ENCODE measurements at regions not wholly inside any gene's neighbourhood (a gene's known extent, or its start where the extent isn't known, plus 50 kb on each side); places are given as distances from the start of the nearest gene placed in this dataset.
"Not testable (repeated sequence)": the region's sequence is repeated elsewhere in the genome, so short reads cannot be mapped to it uniquely, and the experiment has no call there.

DNA sequence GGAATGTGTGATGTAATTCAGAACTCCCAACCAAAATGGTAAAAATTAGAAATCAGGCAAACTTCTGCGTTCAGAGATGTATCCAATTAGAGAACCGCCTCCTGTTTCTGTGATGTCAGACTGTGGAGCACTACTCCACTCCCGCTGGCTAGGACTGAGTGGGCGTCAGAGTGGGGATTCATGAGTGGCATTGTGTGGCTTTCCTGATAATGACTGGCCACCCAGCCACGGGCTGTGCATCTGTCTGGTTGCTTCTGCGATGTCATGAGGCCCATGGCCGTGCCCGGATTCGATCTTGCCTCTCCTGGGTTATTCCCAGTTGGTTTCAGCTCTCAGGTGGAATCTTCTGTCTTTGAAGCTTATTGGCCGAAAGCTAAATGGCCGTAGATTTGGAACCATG is 87.1 kb upstream of the KCNA1 start:
- no peak for DNase-seq (ENCODE audit: low spot score)

GRCh38 chr12:4824380-4824779 is 85.3 kb upstream of the KCNA1 start:
- no peak for DNase-seq (ENCODE audit: low spot score)

DNA sequence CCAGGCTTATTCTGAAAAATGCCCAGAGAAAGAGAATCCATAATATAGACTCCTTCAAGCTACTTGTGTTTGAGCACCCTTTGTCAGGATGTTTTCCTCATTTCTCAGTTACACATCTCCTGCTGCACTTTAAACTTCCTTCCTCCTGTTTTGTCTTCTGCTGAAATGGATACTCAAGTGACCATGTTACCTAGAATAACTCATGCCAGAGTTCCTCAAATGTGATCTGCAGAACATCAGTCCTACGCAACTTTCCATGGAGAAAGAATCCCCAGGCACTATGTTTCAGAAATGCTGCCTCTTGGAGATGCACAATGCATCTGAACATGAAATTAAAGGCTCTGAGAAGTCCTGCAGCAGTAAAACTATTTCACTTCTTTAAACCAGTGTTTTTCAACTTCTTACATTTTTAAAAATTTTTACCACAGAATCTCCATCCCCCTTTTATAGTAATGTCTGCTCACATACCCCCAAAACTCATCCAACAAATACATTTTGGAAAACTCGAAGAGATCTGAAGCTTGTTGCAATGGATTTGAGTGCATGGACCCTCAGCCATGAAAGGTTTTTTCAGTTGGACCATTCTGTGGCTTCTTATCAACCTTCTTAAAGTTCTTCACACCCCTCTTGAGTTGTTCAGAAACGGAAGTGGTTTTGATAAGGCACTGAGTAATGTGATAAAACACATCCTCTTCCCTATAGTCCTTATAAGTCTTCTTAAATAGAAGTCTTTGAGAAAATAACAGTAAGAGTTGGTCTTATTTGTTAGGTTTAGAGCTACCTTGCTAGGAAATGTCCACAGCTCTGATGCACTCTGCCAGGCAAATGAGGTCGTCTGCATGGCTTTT is 84.5 kb upstream of the KCNA1 start:
- peak; percentile 39 for DNase-seq (ENCODE audit: low spot score)

DNA sequence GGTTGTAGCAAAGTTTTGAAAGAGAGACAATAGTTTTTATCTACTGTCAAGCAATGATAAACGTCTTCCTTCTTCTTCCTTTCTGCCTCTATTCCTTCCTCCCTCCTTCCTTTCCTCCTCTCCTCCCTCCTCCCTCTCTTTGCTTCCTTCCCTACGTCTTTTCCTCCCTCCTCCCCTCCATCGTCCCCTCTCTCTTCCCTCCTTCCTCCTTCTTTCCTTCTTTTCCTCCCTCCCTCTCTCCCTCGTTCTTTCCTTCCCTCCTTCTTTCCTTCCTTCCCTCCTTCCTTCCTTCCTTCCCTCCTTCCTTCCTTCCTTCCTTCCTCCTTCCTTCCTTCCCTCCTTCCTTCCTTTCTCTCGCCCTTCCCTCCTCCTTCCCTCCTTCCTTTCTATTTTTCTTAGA is 82.8 kb upstream of the KCNA1 start:
- DNase-seq (ENCODE audit: low spot score), result no peak

DNA sequence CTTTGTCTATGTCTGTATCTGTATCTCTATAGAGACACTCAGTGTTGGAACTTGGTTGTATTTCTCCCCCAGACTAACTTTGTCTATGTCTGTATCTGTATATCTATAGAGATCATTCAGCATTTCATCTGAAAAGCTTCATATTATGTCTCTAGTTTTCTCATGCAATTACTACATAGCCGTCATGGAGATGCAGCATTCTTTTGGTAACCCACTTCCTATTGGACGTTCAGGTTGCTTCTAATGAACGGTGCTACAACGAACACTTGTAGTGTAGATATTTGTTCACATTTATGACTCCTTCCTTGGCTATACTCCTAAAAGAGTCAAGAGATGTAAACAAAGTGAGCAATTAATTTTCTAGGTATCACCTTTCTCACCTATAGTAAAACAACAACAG is 81.5 kb upstream of the KCNA1 start:
- DNase-seq (ENCODE audit: low spot score), result no peak

DNA sequence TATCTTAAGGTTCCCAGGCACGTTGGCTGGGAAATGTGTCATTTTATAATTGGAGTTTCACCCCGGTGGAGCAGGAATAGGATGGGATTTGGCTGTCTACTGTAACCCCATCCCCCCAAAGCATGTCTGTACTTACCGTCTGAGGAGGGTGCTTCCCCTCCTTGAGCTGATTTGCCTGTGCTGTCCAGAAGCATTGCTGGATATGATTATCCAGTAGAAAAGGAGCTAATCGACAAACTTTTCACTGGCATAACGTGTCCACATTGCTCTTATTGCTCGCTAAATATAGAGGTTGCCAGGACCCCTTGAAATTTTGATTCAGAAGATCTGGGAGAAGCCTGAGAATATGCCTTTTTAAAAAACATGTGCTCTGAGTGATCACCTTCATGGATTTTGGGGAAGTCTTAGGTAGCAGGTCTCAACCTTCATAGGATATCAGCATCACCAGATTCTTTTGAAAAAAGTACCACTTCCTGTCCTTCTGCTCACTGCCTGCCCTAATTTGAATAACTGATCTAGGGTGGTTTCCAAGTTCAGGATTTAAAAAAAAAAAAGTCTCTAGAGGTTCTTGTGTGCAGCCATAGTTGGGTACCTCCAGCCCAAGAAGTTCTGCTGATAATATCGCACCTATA is 80.4 kb upstream of the KCNA1 start:
- DNase-seq (ENCODE audit: low spot score), result peak; percentile 47

DNA sequence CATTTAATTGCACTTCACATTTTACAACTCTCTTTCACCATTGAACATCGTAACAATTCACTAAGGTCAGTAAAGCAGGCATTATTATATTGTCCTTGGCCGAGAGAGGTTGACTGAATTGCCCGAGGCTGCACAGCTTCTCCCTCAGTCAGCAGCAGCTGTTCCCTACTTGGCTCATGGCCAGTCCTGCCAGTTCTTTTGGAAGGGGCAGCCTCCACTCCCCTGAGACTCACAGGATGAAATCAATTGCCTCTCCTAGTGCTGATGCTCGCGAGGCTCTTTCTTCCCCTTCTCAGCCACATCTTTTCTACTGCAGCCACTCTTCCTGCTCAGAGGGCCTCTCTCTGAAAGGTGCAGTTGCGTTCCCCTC is 79.9 kb upstream of the KCNA1 start:
- no peak for DNase-seq (ENCODE audit: low spot score)

DNA sequence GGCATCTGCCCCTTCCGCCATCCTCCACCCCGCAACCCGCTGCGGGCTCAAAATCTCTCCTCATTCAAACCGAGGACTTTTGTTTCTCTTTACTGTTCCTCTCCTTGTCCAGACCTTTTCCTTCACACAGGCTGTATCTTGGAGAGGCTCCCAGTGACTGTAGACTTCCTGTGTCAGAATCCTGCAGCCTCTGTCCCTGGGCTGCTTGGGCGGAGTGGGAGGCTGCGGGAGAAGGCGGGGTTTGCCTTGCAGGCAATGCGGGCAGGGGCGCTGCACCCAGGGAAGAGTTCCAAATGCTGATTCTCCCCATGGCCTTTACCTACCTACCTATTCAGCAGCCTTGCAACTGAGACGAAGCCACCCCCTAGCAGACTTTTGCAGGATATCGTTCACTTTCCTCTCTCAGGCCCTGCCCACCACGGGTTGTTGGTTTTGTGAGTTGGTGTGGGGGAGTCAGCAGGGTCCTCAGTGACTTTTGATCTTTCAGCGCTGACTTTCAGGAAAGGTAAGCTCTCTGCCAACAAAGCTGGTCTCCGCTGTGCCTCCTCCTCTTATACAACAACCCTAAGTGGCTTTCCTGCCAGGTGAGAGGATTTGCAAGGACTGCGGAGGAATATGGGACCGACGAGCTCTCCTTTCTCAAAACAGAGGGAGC is 79.0 kb upstream of the KCNA1 start:
- no peak for DNase-seq (ENCODE audit: low spot score)

DNA sequence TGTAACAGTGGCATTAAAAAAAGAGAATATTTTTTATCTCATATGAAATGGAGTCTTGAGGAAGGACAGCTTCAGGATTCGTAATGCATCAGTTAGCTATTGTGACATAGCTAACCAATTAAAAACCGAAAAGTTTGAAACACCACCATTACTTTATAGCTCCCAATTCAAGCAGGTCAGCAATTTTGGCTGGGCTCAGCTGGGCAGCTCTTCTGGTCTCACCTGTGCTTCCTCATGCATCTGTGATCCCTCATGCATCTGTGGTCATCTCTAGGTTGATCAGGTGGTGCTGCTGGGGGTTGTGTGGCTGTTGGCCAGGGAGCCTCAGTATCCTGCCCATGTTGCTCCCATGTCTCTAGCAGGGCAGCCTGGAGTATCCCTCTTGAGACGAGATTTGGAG is 76.7 kb upstream of the KCNA1 start:
- no peak for DNase-seq (ENCODE audit: low spot score)

DNA sequence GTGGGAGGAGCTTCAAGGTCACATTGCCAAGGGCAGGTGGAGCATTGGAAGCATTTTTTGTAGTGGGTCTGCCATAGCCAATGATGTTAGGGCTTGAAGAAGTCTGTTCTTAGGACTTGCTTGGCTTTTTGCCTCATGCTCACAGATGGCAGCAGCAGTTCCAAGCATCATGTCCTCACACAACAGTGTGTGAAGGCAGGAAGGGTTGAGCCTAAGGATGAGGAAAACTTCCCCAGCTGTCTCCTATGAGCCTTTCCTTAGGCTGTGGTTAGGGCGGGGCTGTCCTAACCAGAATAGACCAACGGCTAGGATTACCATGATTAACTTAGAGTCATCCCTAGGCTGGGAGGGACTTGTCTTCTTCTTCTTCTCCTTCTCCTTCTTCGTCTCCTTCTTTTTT is 76.2 kb upstream of the KCNA1 start:
- DNase-seq (ENCODE audit: low spot score), result no peak

DNA sequence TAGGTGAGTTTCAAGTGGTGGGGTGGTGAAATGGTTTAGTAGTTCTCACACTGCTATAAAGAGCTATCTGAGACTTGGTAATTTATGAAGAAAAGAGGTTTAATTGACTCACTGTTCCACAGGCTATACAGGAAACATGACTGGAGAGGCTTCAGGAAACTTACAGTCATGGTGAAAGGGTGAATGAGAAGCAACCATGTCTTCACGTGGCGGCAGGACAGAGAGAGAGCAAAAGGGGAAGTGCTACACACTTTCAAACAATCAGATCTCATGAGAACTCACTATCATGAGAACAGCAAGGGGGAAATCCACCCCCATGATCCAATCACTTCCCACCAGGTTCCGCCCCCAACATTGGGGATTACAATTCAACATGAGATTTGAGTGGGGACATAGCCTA is 67.3 kb upstream of the KCNA1 start:
- not testable (repeated sequence) for DNase-seq (ENCODE audit: low spot score)

GRCh38 chr12:4843907-4844306 is 65.8 kb upstream of the KCNA1 start:
- no peak for DNase-seq (ENCODE audit: low spot score)

DNA sequence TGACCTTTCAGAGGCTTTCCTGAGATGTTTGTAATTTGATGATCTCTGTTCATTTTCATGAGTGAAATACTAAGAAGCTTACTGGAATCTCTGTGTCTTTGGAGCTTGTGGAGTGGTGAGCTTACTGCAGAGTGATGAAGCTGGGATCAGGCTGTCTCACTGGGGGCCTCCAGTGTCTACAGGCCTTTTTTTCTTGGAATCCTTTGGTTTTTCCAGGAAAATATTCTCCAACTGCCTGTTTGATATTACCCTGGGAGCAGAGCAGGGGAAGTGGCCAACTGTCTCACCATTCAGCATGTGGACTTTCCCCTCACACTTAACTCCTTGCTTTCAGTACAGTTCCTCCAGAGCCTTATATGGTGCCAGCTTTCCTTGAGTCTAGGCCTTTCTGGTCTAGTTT is 62.0 kb upstream of the KCNA1 start:
- no peak for DNase-seq (ENCODE audit: low spot score)

GRCh38 chr12:4849115-4849541 is 60.6 kb upstream of the KCNA1 start:
- peak; percentile 36 for DNase-seq (ENCODE audit: low spot score)

DNA sequence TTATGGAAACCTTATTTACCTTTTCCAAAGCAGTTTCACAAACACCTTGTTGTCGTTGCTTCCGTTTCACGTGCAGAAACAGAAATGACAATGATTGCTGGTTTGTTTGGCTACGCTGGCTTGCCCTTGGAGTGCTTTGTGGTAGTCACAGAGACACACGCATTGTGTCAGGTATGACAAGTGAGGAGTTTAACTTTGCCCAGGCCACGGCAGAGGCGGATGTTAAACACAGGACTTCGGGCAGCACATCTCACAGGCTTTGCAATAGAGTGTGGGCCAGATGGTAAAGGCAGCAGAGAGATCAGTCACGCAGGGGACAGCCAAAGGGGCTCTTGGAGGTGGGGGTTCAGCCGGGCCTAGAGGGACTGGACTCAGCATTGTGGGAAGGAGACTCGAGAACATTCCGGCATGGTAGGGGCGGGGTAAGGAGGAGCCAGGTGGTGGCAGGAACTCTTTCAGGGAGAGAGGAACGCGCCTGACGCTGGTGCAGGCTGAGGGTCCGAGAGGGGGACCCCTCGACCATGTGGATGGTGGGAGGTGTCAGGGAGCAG is 59.8 kb upstream of the KCNA1 start:
- DNase-seq (ENCODE audit: low spot score), result no peak

DNA sequence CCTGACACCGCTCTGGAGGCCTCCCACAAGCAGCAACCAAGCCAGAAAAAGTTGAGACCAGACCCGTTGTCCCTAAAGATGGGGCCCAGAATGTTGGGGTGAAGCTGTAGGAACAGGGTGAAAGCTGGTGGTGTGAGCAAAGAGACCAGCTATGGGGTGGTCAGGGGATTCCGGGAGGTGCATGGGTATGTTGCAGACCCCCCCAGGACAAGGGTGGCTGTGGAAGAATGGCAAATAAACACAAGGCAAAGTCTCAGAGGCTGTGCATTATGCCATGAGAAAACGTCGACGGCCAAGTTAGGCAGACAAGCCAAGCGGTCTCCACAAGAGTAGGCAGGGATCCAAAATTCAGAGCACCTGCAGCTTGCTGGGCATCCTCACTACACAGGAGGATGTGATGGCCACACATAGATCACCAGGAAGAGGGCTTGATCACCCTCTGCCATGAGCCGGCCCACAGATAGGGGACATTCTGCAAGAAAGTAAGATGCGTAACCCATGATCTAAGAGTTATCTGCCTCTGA is 58.8 kb upstream of the KCNA1 start:
- no peak for DNase-seq (ENCODE audit: low spot score)

DNA sequence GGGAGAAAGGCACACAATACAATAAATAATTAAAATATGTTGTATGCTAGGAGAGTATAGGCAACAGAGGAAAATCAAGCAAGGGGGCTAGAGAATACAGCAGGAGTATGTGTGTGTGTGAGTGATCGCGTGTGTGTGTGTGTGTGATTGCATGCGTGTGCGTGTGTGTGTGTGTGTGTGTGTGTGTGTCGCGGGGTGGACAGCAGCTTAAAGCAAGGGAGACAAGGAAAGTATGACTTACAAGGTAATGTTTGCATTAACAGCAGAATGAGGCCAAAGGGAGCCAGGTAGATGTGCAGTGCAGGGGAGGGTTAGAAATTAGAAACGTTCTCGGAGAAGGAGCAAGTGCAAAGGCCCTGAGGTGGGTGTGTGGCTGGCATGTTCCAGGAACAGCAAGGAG is 57.4 kb upstream of the KCNA1 start:
- DNase-seq (ENCODE audit: low spot score), result no peak

DNA sequence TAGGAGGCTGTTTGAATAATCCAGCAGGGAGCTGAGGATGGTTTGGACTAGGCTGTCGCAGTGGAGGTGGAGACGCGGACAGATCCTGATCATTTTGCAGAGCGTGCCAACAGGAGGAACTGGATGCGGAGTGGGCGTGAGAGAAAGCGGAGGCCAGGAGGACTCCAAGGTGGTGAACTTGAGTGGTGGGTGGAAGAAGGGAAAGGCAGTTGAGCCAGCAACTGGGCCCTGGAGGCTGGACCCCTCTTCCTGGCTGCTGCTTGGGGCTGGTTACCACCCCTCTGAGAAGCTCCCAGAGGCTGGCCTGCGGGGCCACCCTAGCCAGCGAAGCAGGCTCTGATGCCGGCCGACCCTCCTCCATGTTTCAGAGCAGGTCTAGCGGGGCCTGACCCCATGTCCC is 56.8 kb upstream of the KCNA1 start:
- DNase-seq (ENCODE audit: low spot score), result no peak

GRCh38 chr12:4855121-4855924 is 54.4 kb upstream of the KCNA1 start:
- DNase-seq (ENCODE audit: low spot score), result peak; percentile 72

GRCh38 chr12:4856596-4856995 is 53.1 kb upstream of the KCNA1 start:
- no peak for DNase-seq (ENCODE audit: low spot score)

DNA sequence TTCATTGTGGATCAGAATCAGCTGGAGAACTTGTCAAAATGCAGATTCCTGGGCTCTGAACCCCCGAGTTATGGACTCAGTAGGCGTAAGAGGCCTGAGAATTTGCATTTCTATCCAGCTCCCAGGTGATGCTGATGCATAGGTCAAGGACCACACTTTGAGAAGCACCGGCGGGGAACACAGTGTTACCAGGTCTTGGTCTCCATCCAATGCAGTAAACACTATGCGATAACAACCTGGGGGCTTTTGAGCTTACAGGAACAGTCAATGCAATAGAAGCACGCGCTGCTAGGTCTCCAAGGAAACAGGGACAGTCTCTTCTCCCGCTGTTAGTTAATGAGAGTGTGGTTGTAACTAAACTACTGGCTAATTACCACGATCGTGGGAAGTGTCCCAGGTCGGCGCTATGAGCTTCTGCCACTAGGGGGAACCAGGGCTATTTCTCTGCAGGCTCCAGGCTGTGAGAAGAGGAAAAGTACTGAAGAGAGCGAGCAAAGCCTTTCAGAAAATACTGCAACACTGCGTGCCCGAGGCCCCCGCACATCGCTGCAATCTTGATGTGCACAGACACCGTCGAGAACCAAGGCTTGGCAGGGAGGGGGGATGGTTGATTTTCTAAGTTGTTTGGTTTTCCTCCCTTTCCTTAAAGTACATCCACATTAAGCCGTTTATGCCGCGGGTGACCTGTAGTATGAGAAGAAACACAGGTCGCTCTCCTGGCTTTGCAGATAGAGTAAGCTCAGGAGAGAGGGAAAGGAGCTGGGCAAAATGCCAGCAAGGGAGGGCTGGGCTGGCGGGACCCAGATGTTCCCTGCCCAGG is 52.0 kb upstream of the KCNA1 start:
- DNase-seq (ENCODE audit: low spot score), result peak; percentile 76
